Fibroblast of mammary gland (primary cell): ENCODE measurements at regions not wholly inside any gene's neighbourhood (a gene's known extent, or its start where the extent isn't known, plus 50 kb on each side); places are given as distances from the start of the nearest gene placed in this dataset.

Experiments used
- DNase-seq: peaks from one replicate; pipeline ENCODE4 v3.0.0-alpha.2; 2010; ENCODE audit warnings: low read depth
- H3K4me3 ChIP-seq: 2 replicates; pipeline ENCODE4 v1.5.1; 2011; ENCODE audit warnings: low read depth, mild to moderate bottlenecking, low read length, moderate library complexity; ENCODE audit not compliant: control insufficient read depth
- CTCF ChIP-seq: conservative IDR thresholded peaks from 2 replicates; pipeline ENCODE4 v1.5.1; 2011; ENCODE audit warnings: low read depth, low read length, inconsistent platforms; ENCODE audit not compliant: control insufficient read depth, insufficient read depth

- H3K4me3 ChIP-seq = no peak overlapping the region
Measured at GRCh38 chr5:173378727-173379126, 50.5 kb upstream of the STC2 start.

More at GRCh38 chr5:173378727-173379126, 50.5 kb upstream of the STC2 start:
- no peak for TF ChIP-seq CTCF
- no peak for DNase-seq
